PFSK-1 (cell line): ENCODE measurements at regions not wholly inside any gene's neighbourhood (a gene's known extent, or its start where the extent isn't known, plus 50 kb on each side); places are given as distances from the start of the nearest gene placed in this dataset.

Experiments used
- POLR2AphosphoS5 ChIP-seq: IDR thresholded peaks from 2 replicates; pipeline ENCODE4 v1.6.1; 2012; ENCODE audit warnings: low read depth, mild to moderate bottlenecking, control low read depth, low read length, moderate library complexity
- SIN3A ChIP-seq: IDR thresholded peaks from 2 replicates; pipeline ENCODE4 v1.6.1; 2012; ENCODE audit warnings: mild to moderate bottlenecking, low read length, moderate library complexity, borderline replicate concordance; ENCODE audit not compliant: insufficient read depth
- TAF1 ChIP-seq: IDR thresholded peaks from 2 replicates; pipeline ENCODE4 v1.6.1; 2012; ENCODE audit warnings: low read length, control low read depth, borderline replicate concordance; ENCODE audit not compliant: insufficient read depth
- TF ChIP-seq, protein P1 (sequence below), 2 experiments: IDR thresholded peaks; 2 replicates each; pipeline versions ENCODE4 v1.6.1 to v1.8.0; 2011 to 2012; ENCODE audit warnings: low read depth in 2 of 2, low read length in 2 of 2, control low read depth in 1 of 2, inconsistent platforms in 1 of 2, mild to moderate bottlenecking in 1 of 2, moderate library complexity in 1 of 2; ENCODE audit not compliant: insufficient read depth in 1 of 2

DNA sequence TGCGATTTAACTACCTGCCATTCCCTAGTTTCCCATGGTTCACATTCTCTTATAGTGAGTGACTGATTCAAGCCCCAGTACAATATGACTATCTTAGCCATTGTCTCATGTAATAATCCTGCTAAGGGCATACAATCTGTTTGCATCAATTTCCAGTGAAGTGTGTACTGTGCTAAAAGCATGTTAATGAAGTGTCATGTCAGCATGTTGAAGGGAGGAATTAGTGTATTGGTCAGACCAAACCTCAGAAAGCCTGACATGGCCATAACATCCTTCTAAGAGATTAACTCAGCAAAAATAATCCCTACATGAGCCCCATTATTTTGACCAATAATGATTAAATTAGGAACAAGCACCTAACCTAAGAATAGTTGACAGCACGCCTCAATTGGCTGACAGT, 442.4 kb downstream of the ENC1 start:
- TF ChIP-seq POLR2AphosphoS5 (no peak), TAF1 (no peak), SIN3A (no peak)
- TF ChIP-seq, protein P1, sequence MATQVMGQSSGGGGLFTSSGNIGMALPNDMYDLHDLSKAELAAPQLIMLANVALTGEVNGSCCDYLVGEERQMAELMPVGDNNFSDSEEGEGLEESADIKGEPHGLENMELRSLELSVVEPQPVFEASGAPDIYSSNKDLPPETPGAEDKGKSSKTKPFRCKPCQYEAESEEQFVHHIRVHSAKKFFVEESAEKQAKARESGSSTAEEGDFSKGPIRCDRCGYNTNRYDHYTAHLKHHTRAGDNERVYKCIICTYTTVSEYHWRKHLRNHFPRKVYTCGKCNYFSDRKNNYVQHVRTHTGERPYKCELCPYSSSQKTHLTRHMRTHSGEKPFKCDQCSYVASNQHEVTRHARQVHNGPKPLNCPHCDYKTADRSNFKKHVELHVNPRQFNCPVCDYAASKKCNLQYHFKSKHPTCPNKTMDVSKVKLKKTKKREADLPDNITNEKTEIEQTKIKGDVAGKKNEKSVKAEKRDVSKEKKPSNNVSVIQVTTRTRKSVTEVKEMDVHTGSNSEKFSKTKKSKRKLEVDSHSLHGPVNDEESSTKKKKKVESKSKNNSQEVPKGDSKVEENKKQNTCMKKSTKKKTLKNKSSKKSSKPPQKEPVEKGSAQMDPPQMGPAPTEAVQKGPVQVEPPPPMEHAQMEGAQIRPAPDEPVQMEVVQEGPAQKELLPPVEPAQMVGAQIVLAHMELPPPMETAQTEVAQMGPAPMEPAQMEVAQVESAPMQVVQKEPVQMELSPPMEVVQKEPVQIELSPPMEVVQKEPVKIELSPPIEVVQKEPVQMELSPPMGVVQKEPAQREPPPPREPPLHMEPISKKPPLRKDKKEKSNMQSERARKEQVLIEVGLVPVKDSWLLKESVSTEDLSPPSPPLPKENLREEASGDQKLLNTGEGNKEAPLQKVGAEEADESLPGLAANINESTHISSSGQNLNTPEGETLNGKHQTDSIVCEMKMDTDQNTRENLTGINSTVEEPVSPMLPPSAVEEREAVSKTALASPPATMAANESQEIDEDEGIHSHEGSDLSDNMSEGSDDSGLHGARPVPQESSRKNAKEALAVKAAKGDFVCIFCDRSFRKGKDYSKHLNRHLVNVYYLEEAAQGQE (IDR thresholded peaks at IDR 0.05; ENCODE audit: insufficient read depth in 1 of 2, low read depth in 2 of 2, low read length in 2 of 2): no peak
